Endodermal cell (in vitro differentiated cells): ENCODE measurements at regions not wholly inside any gene's neighbourhood (a gene's known extent, or its start where the extent isn't known, plus 50 kb on each side); places are given as distances from the start of the nearest gene placed in this dataset.

Experiments used
- DNase-seq: peaks from one replicate; pipeline ENCODE4 v3.0.0-alpha.2; 2017
- H3K27ac ChIP-seq: 2 replicates; pipeline ENCODE4 v1.5.1; 2013; ENCODE audit warnings: mild to moderate bottlenecking, low read depth, low read length, moderate library complexity
- H3K27me3 ChIP-seq: 2 replicates; pipeline ENCODE4 v1.6.1; 2013; ENCODE audit warnings: mild to moderate bottlenecking, low read length, moderate library complexity; ENCODE audit not compliant: insufficient read depth, control insufficient read depth, poor library complexity, severe bottlenecking
- H3K36me3 ChIP-seq: 2 replicates; pipeline ENCODE4 v1.7.0; 2013; ENCODE audit warnings: mild to moderate bottlenecking, low read length, moderate library complexity; ENCODE audit not compliant: control insufficient read depth, insufficient read depth
- H3K4me1 ChIP-seq: one replicate; pipeline ENCODE4 v1.7.0; 2013; ENCODE audit warnings: low read length; ENCODE audit not compliant: control insufficient read depth, insufficient read depth
- H3K4me3 ChIP-seq: 2 replicates; pipeline ENCODE4 v1.5.1; 2013; ENCODE audit warnings: mild to moderate bottlenecking, low read length, moderate library complexity
- H3K9ac ChIP-seq: 2 replicates; pipeline ENCODE4 v1.6.1; 2013; ENCODE audit warnings: mild to moderate bottlenecking, low read length, moderate library complexity; ENCODE audit not compliant: poor library complexity, severe bottlenecking; ENCODE audit errors: extremely low read depth
- H3K9me3 ChIP-seq: 2 replicates; pipeline ENCODE4 v1.6.1; 2013; ENCODE audit warnings: mild to moderate bottlenecking, low read length, moderate library complexity; ENCODE audit not compliant: control insufficient read depth
- H3K27ac Mint-ChIP-seq: 2 replicates; pipeline ENCODE4 v1.8.0; 2020; ENCODE audit warnings: mixed read lengths
- H3K27me3 Mint-ChIP-seq: 2 replicates; pipeline ENCODE4 v1.8.0; 2021; ENCODE audit warnings: mild to moderate bottlenecking, mixed read lengths; ENCODE audit not compliant: insufficient read depth
- H3K36me3 Mint-ChIP-seq: 2 replicates; pipeline ENCODE4 v1.8.0; 2020; ENCODE audit warnings: low read depth, mixed read lengths
- H3K4me1 Mint-ChIP-seq: 2 replicates; pipeline ENCODE4 v1.8.0; 2020; ENCODE audit warnings: mixed read lengths
- H3K4me3 Mint-ChIP-seq: 2 replicates; pipeline ENCODE4 v1.8.0; 2020; ENCODE audit warnings: mild to moderate bottlenecking, moderate library complexity, mixed read lengths
- H3K9me3 Mint-ChIP-seq: 2 replicates; pipeline ENCODE4 v1.8.0; 2020; ENCODE audit warnings: mild to moderate bottlenecking, mixed read lengths
- CTCF ChIP-seq: fragments of 200-600 bp; sonication (generic); conservative IDR thresholded peaks from 2 replicates; pipeline ENCODE4 v1.5.0; 2021; ENCODE audit warnings: antibody characterized with exemption, mild to moderate bottlenecking
- WGBS, 2 experiments: methylation state at CpG; one replicate each; pipeline versions ENCODE4 v1.1.5 to v1.1.7; 2013; ENCODE audit warnings: missing lambda C conversion rate in 2 of 2, mixed read lengths in 1 of 2; ENCODE audit not compliant: insufficient coverage in 1 of 2, insufficient read length in 1 of 2; 5-methylcytosine and 5-hydroxymethylcytosine counted together

- DNase-seq = no peak
- Histone ChIP-seq H3K27ac (no peak overlapping the region), H3K36me3 (no peaks in the 10 kb centered on the region), H3K27me3 (no peaks in the 10 kb centered on the region), H3K9me3 (no peaks in the 10 kb centered on the region), H3K9ac (no peak overlapping the region), H3K4me3 (no peak overlapping the region), H3K4me1 (no peaks in the 10 kb centered on the region)
- Mint-ChIP-seq H3K4me3 (no peak overlapping the region), H3K27me3 (no peaks in the 10 kb centered on the region), H3K4me1 (peaks cover 7% of the 10 kb centered on the region), H3K27ac (no peak overlapping the region), H3K9me3 (no peaks in the 10 kb centered on the region), H3K36me3 (no peaks in the 10 kb centered on the region)
- WGBS, 2 experiments = 88 to 90% methylated on average over 1 of the region's 1 CpG
- no peak for TF ChIP-seq CTCF
These were observed 488.9 kb upstream of the JARID2 start for GRCh38 chr6:14757014-14757413.

GRCh38 chr6:14757418-14757817 lies 488.5 kb upstream of the JARID2 start:
- no peaks in the 10 kb centered on the region for H3K36me3 ChIP-seq
- no peaks in the 10 kb centered on the region for H3K36me3 Mint-ChIP-seq
- 87 to 93% methylated on average over 1 of the region's 1 CpG for WGBS, 2 experiments
- H3K27ac Mint-ChIP-seq = no peak overlapping the region
- H3K4me3 ChIP-seq = no peak overlapping the region
- H3K9me3 Mint-ChIP-seq = no peaks in the 10 kb centered on the region
- H3K9ac ChIP-seq = no peak overlapping the region
- peaks cover 8% of the 10 kb centered on the region for H3K4me1 Mint-ChIP-seq
- H3K27ac ChIP-seq = no peak overlapping the region
- H3K27me3 Mint-ChIP-seq = no peaks in the 10 kb centered on the region
- no peaks in the 10 kb centered on the region for H3K27me3 ChIP-seq
- no peak for TF ChIP-seq CTCF
- DNase-seq = no peak
- no peaks in the 10 kb centered on the region for H3K9me3 ChIP-seq
- no peaks in the 10 kb centered on the region for H3K4me1 ChIP-seq
- H3K4me3 Mint-ChIP-seq = no peak overlapping the region

GRCh38 chr6:14758421-14759081 lies 487.3 kb upstream of the JARID2 start:
- WGBS, 2 experiments = 86 to 87% methylated on average over 5 to 8 of the region's 8 CpGs
- Histone ChIP-seq H3K9ac (no peak overlapping the region), H3K27me3 (no peaks in the 10 kb centered on the region), H3K9me3 (no peaks in the 10 kb centered on the region), H3K4me3 (no peak overlapping the region), H3K36me3 (no peaks in the 10 kb centered on the region), H3K4me1 (no peaks in the 10 kb centered on the region), H3K27ac (no peak overlapping the region)
- no peak for DNase-seq
- Mint-ChIP-seq H3K4me3 (no peak overlapping the region), H3K27ac (no peak overlapping the region), H3K4me1 (peaks cover 20% of the 10 kb centered on the region), H3K27me3 (no peaks in the 10 kb centered on the region), H3K36me3 (no peaks in the 10 kb centered on the region), H3K9me3 (no peaks in the 10 kb centered on the region)
- no peak for TF ChIP-seq CTCF
